Trophoblast cell (in vitro differentiated cells and primary cell): ENCODE measurements at regions not wholly inside any gene's neighbourhood (a gene's known extent, or its start where the extent isn't known, plus 50 kb on each side); places are given as distances from the start of the nearest gene placed in this dataset.

ENCODE experiments used
- DNase-seq, 2 donors: peaks; one replicate each; pipeline ENCODE4 v3.0.0-alpha.2; 2016
- H2AFZ ChIP-seq: 2 replicates; pipeline ENCODE4 v1.6.1; 2013; ENCODE audit warnings: low read length, moderate library complexity, mild to moderate bottlenecking; ENCODE audit not compliant: insufficient read depth, poor library complexity
- H2AK5ac ChIP-seq: 2 replicates; pipeline ENCODE4 v1.6.1; 2013; ENCODE audit warnings: mild to moderate bottlenecking, low read length
- H2BK120ac ChIP-seq: 2 replicates; pipeline ENCODE4 v1.6.1; 2013; ENCODE audit warnings: low read length, mild to moderate bottlenecking, moderate library complexity; ENCODE audit not compliant: insufficient read depth, poor library complexity
- H2BK12ac ChIP-seq: 2 replicates; pipeline ENCODE4 v1.6.1; 2013; ENCODE audit warnings: mild to moderate bottlenecking, low read length, moderate library complexity
- H2BK5ac ChIP-seq: 2 replicates; pipeline ENCODE4 v1.6.1; 2013; ENCODE audit warnings: low read length, low read depth, moderate library complexity, mild to moderate bottlenecking; ENCODE audit not compliant: poor library complexity
- H3K14ac ChIP-seq: 2 replicates; pipeline ENCODE4 v1.6.1; 2013; ENCODE audit warnings: mild to moderate bottlenecking, low read length
- H3K18ac ChIP-seq: 2 replicates; pipeline ENCODE4 v1.6.1; 2013; ENCODE audit warnings: mild to moderate bottlenecking, low read length
- H3K23ac ChIP-seq: 2 replicates; pipeline ENCODE4 v1.6.1; 2013; ENCODE audit warnings: low read length
- H3K27ac ChIP-seq: 2 replicates; pipeline ENCODE4 v1.5.1; 2013; ENCODE audit warnings: low read depth, mild to moderate bottlenecking, inconsistent platforms, low read length, moderate library complexity
- H3K27me3 ChIP-seq: 2 replicates; pipeline ENCODE4 v1.6.1; 2013; ENCODE audit warnings: inconsistent platforms, mild to moderate bottlenecking, low read length, moderate library complexity; ENCODE audit not compliant: insufficient read depth
- H3K36me3 ChIP-seq, 2 experiments: 1 replicate in 1 of 2; 2 replicates in 1 of 2; pipeline ENCODE4 v1.6.1; 2013; ENCODE audit warnings: low read length in 2 of 2, mild to moderate bottlenecking in 2 of 2, moderate library complexity in 1 of 2; ENCODE audit not compliant: insufficient read depth in 2 of 2, control insufficient read depth in 1 of 2
- H3K4ac ChIP-seq: 2 replicates; pipeline ENCODE4 v1.6.1; 2013; ENCODE audit warnings: low read depth, mild to moderate bottlenecking, low read length, moderate library complexity
- H3K4me1 ChIP-seq, 2 experiments: 1 replicate in 1 of 2; 2 replicates in 1 of 2; pipeline ENCODE4 v1.6.1; 2013; ENCODE audit warnings: low read length in 2 of 2, mild to moderate bottlenecking in 2 of 2, moderate library complexity in 1 of 2; ENCODE audit not compliant: insufficient read depth in 2 of 2, control insufficient read depth in 1 of 2
- H3K4me2 ChIP-seq: 2 replicates; pipeline ENCODE4 v1.6.1; 2013; ENCODE audit warnings: inconsistent platforms, mild to moderate bottlenecking, low read length, moderate library complexity
- H3K4me3 ChIP-seq: 2 replicates; pipeline ENCODE4 v1.5.1; 2013; ENCODE audit warnings: mild to moderate bottlenecking, low read depth, low read length, inconsistent platforms
- H3K79me1 ChIP-seq: one replicate; pipeline ENCODE4 v1.6.1; 2013; ENCODE audit warnings: low read length
- H3K79me2 ChIP-seq: 2 replicates; pipeline ENCODE4 v1.6.1; 2013; ENCODE audit warnings: low read length, mild to moderate bottlenecking; ENCODE audit not compliant: control insufficient read depth, insufficient read depth, poor library complexity
- H3K9ac ChIP-seq: 2 replicates; pipeline ENCODE4 v1.6.1; 2013; ENCODE audit warnings: mild to moderate bottlenecking, low read length
- H3K9me3 ChIP-seq: 2 replicates; pipeline ENCODE4 v1.6.1; 2013; ENCODE audit warnings: low read depth, mild to moderate bottlenecking, control low read depth, inconsistent platforms, low read length; ENCODE audit not compliant: insufficient read depth
- H4K12ac ChIP-seq: 2 replicates; pipeline ENCODE4 v1.6.1; 2013; ENCODE audit warnings: low read depth, mild to moderate bottlenecking, low read length, moderate library complexity
- H4K8ac ChIP-seq: 2 replicates; pipeline ENCODE4 v1.6.1; 2013; ENCODE audit warnings: low read depth, mild to moderate bottlenecking, low read length, moderate library complexity
- H4K91ac ChIP-seq: one replicate; pipeline ENCODE4 v1.6.1; 2013; ENCODE audit warnings: low read depth, mild to moderate bottlenecking, low read length, moderate library complexity
- WGBS: extraction: QIAGEN DNeasy Blood & Tissue Kit; methylation state at CpG from one replicate; pipeline ENCODE4 v1.1.7; 2013; ENCODE audit warnings: missing lambda C conversion rate; ENCODE audit not compliant: insufficient read length, insufficient coverage; ENCODE audit errors: extremely low coverage; 5-methylcytosine and 5-hydroxymethylcytosine counted together

DNA sequence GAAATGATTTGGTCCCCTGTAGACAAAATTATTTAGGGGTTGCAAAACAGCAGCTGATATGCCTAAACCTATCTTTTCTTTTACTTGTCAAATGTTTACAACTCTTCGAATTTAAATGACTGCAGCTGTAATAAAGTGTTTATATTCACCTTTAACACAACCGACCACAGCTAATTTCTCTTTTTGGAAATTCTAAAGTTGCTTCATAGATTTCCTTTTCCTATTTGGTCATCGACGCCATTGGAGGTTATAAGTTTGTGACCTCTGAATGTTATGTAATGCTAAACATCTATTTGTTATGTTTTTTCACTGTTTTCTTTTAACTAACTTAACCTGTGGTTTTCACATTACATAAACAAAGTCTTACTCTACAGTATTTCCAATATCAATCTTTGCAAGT lies 1094.9 kb upstream of the EPHA6 start:
- H2AFZ ChIP-seq, result no peak overlapping the region
- no peak overlapping the region for H4K12ac ChIP-seq
- no peaks in the 10 kb centered on the region for H3K79me2 ChIP-seq
- no peaks in the 10 kb centered on the region for H3K27me3 ChIP-seq
- no peak overlapping the region for H3K4ac ChIP-seq
- no peaks in the 10 kb centered on the region for H3K9me3 ChIP-seq
- no peak for DNase-seq
- no peak overlapping the region for H3K23ac ChIP-seq
- no peak overlapping the region for H2AK5ac ChIP-seq
- WGBS, result no CpG with 5 or more reads among the region's 4 CpGs
- H4K8ac ChIP-seq, result no peak overlapping the region
- no peak overlapping the region for H2BK5ac ChIP-seq
- no peak overlapping the region for H3K9ac ChIP-seq
- no peak overlapping the region for H3K18ac ChIP-seq
- no peak overlapping the region for H2BK120ac ChIP-seq
- peaks cover 0 to 4% of the 10 kb centered on the region in 2 experiments for H3K4me1 ChIP-seq
- no peaks in the 10 kb centered on the region for H3K79me1 ChIP-seq
- H2BK12ac ChIP-seq, result no peak overlapping the region
- H3K4me2 ChIP-seq, result no peak overlapping the region
- no peak overlapping the region for H3K14ac ChIP-seq
- no peaks in the 10 kb centered on the region for H3K36me3 ChIP-seq
- no peak overlapping the region for H4K91ac ChIP-seq
- H3K4me3 ChIP-seq, result no peak overlapping the region
- H3K27ac ChIP-seq, result no peak overlapping the region

GRCh38 chr3:95721938-95722337 lies 1092.5 kb upstream of the EPHA6 start:
- Histone ChIP-seq H3K27me3 (no peaks in the 10 kb centered on the region), H3K4me1 (peaks cover 0 to 2% of the 10 kb centered on the region in 2 experiments), H3K79me2 (no peaks in the 10 kb centered on the region), H3K4me2 (no peak overlapping the region), H2AFZ (no peak overlapping the region), H3K79me1 (no peaks in the 10 kb centered on the region), H3K14ac (no peak overlapping the region), H3K9me3 (no peaks in the 10 kb centered on the region), H3K4ac (no peak overlapping the region), H2BK5ac (no peak overlapping the region), H4K91ac (no peak overlapping the region), H3K9ac (no peak overlapping the region), H3K4me3 (no peak overlapping the region), H3K27ac (no peak overlapping the region), H3K23ac (no peak overlapping the region), H3K36me3 (no peaks in the 10 kb centered on the region), H2BK12ac (no peak overlapping the region), H4K12ac (no peak overlapping the region), H4K8ac (no peak overlapping the region), H2AK5ac (no peak overlapping the region), H2BK120ac (no peak overlapping the region), H3K18ac (no peak overlapping the region)
- no CpG with 5 or more reads among the region's 2 CpGs for WGBS
- DNase-seq, result no peak

- H3K14ac ChIP-seq, result no peak overlapping the region
- no peak overlapping the region for H2BK5ac ChIP-seq
- H4K91ac ChIP-seq, result no peak overlapping the region
- H2AFZ ChIP-seq, result no peak overlapping the region
- H3K9me3 ChIP-seq, result no peaks in the 10 kb centered on the region
- no peak overlapping the region for H2BK12ac ChIP-seq
- H3K9ac ChIP-seq, result no peak overlapping the region
- WGBS, result no CpG with 5 or more reads among the region's 1 CpG
- DNase-seq, result no peak
- no peaks in the 10 kb centered on the region for H3K79me1 ChIP-seq
- H4K12ac ChIP-seq, result no peak overlapping the region
- no peaks in the 10 kb centered on the region for H3K4me1 ChIP-seq
- H3K27me3 ChIP-seq, result no peaks in the 10 kb centered on the region
- H4K8ac ChIP-seq, result no peak overlapping the region
- H3K4me2 ChIP-seq, result no peak overlapping the region
- H3K4me3 ChIP-seq, result no peak overlapping the region
- H3K18ac ChIP-seq, result no peak overlapping the region
- H3K4ac ChIP-seq, result no peak overlapping the region
- H3K23ac ChIP-seq, result no peak overlapping the region
- H3K79me2 ChIP-seq, result no peaks in the 10 kb centered on the region
- H2AK5ac ChIP-seq, result no peak overlapping the region
- H2BK120ac ChIP-seq, result no peak overlapping the region
- no peaks in the 10 kb centered on the region for H3K36me3 ChIP-seq
- H3K27ac ChIP-seq, result no peak overlapping the region
Measured at GRCh38 chr3:95725770-95726169, 1088.6 kb upstream of the EPHA6 start.

- H3K18ac ChIP-seq, result no peak overlapping the region
- DNase-seq, result no peak
- no peak overlapping the region for H2BK120ac ChIP-seq
- H3K4ac ChIP-seq, result no peak overlapping the region
- no peak overlapping the region for H2AFZ ChIP-seq
- no peak overlapping the region for H4K12ac ChIP-seq
- H3K4me3 ChIP-seq, result no peak overlapping the region
- H3K9me3 ChIP-seq, result no peaks in the 10 kb centered on the region
- H2BK12ac ChIP-seq, result no peak overlapping the region
- H3K27ac ChIP-seq, result no peak overlapping the region
- H2AK5ac ChIP-seq, result no peak overlapping the region
- H3K27me3 ChIP-seq, result no peaks in the 10 kb centered on the region
- H3K79me2 ChIP-seq, result no peaks in the 10 kb centered on the region
- H3K79me1 ChIP-seq, result no peaks in the 10 kb centered on the region
- H3K4me1 ChIP-seq, result no peaks in the 10 kb centered on the region
- H2BK5ac ChIP-seq, result no peak overlapping the region
- no peak overlapping the region for H3K14ac ChIP-seq
- H4K91ac ChIP-seq, result no peak overlapping the region
- no peak overlapping the region for H4K8ac ChIP-seq
- H3K4me2 ChIP-seq, result no peak overlapping the region
- no peaks in the 10 kb centered on the region for H3K36me3 ChIP-seq
- no peak overlapping the region for H3K9ac ChIP-seq
- WGBS, result no CpG with 5 or more reads among the region's 1 CpG
- no peak overlapping the region for H3K23ac ChIP-seq
Measured at GRCh38 chr3:95731753-95732152, 1082.6 kb upstream of the EPHA6 start.
